K562 (cell line): ENCODE measurements at regions not wholly inside any gene's neighbourhood (a gene's known extent, or its start where the extent isn't known, plus 50 kb on each side); places are given as distances from the start of the nearest gene placed in this dataset.

Experiments
- BCL6 ChIP-seq: fragments of 250-450 bp; sonication (Bioruptor Pico); IDR thresholded peaks from 2 replicates; pipeline ENCODE4 v1.4.0; 2020
- BRD9 ChIP-seq: fragments of 450-650 bp; IDR thresholded peaks from 2 replicates; pipeline ENCODE4 v1.6.1; 2018; ENCODE audit warnings: low read depth; ENCODE audit not compliant: partially characterized antibody
- CBX3 ChIP-seq, 2 experiments: IDR thresholded peaks; 1 replicate in 1 of 2; 2 replicates in 1 of 2; pipeline ENCODE4 v1.6.1; 2012; ENCODE audit warnings: inconsistent platforms in 2 of 2, low read length in 2 of 2, borderline replicate concordance in 1 of 2, control low read depth in 1 of 2
- CC2D1A ChIP-seq: fragments of 450-650 bp; IDR thresholded peaks from 2 replicates; pipeline ENCODE4 v1.6.1; 2017; ENCODE audit warnings: mild to moderate bottlenecking
- EP400 ChIP-seq: fragments of 450-650 bp; IDR thresholded peaks from 2 replicates; pipeline ENCODE4 v1.6.1; 2017; ENCODE audit warnings: antibody characterized with exemption, mild to moderate bottlenecking, moderate library complexity
- HSF4 ChIP-seq: fragments of 250-450 bp; sonication (Bioruptor Pico); IDR thresholded peaks from 2 replicates; pipeline ENCODE4 v2.1.2; 2022; ENCODE audit warnings: mild to moderate bottlenecking, moderate library complexity, borderline replicate concordance
- IRF1 ChIP-seq: sonication (generic); formaldehyde crosslinking; IDR thresholded peaks from 2 replicates; pipeline ENCODE4 v1.8.0; 2022; ENCODE audit warnings: missing genetic modification reagents, mild to moderate bottlenecking, borderline replicate concordance
- IRF9 ChIP-seq: fragments of 450-650 bp; IDR thresholded peaks from 2 replicates; pipeline ENCODE4 v1.6.1; 2016; ENCODE audit warnings: missing biosample characterization, missing genetic modification characterization
- KAT7 ChIP-seq: sonication (generic); formaldehyde crosslinking; IDR thresholded peaks from 2 replicates; pipeline ENCODE4 v1.8.0; 2022; ENCODE audit warnings: missing genetic modification reagents, mild to moderate bottlenecking, borderline replicate concordance
- KAT8 ChIP-seq: fragments of 450-650 bp; IDR thresholded peaks from 2 replicates; pipeline ENCODE4 v1.6.1; 2016; ENCODE audit warnings: low read depth, mild to moderate bottlenecking
- SAFB2 ChIP-seq: fragments of 200-400 bp; formaldehyde crosslinking; IDR thresholded peaks from 2 replicates; pipeline ENCODE4 v1.6.1; 2018; ENCODE audit warnings: borderline replicate concordance, low read length, low read depth, moderate library complexity; ENCODE audit not compliant: severe bottlenecking
- SIX5 ChIP-seq, 2 experiments: IDR thresholded peaks; 2 replicates each; pipeline ENCODE4 v1.6.1; 2011; ENCODE audit warnings: low read length in 2 of 2, borderline replicate concordance in 1 of 2, low read depth in 1 of 2, mild to moderate bottlenecking in 1 of 2, moderate library complexity in 1 of 2; ENCODE audit not compliant: insufficient read depth in 1 of 2
- TCFL5 ChIP-seq: fragments of 250-450 bp; sonication (Bioruptor Pico); conservative IDR thresholded peaks from 2 replicates; pipeline ENCODE4 v1.6.1; 2021; ENCODE audit warnings: mild to moderate bottlenecking, moderate library complexity, matching md5 sums
- TFAP4 ChIP-seq: sonication (generic); formaldehyde crosslinking; IDR thresholded peaks from 2 replicates; pipeline ENCODE4 v1.8.0; 2022; ENCODE audit warnings: missing genetic modification reagents, mild to moderate bottlenecking, moderate library complexity, borderline replicate concordance
- ZNF24 ChIP-seq: fragments of 450-650 bp; IDR thresholded peaks from 2 replicates; pipeline ENCODE4 v1.6.1; 2016
- ZNF318 ChIP-seq, 2 experiments: fragments of 450-650 bp; IDR thresholded peaks; 2 replicates each; pipeline ENCODE4 v1.6.1; 2016; ENCODE audit warnings: mild to moderate bottlenecking in 2 of 2, borderline replicate concordance in 1 of 2, low read depth in 1 of 2, moderate library complexity in 1 of 2
- ZNF79 ChIP-seq: fragments of 250-450 bp; sonication (Bioruptor Pico); IDR thresholded peaks from 2 replicates; pipeline ENCODE4 v1.4.0; 2020; ENCODE audit warnings: low read depth, mild to moderate bottlenecking, moderate library complexity

GRCh38 chr2:157194097-157194688 is 63.3 kb upstream of the GALNT5 start (continued):
- no peak for TF ChIP-seq KAT7 (CRISPR knock-in tag)
- 0 out of 3 replicates have a peak, but pooled peaks of 1 of the 2 experiments have one; percentile 58 for TF ChIP-seq CBX3 (IDR thresholded peaks at IDR 0.05; ENCODE audit: borderline replicate concordance in 1 of 2, low read length in 2 of 2)
- peak; percentile 27 for TF ChIP-seq BRD9
- TF ChIP-seq HSF4 (CRISPR knock-in tag): no peak
- no peak for TF ChIP-seq EP400
- TF ChIP-seq TCFL5: no peak
- TF ChIP-seq IRF1 (CRISPR knock-in tag): no peak
- no peak for TF ChIP-seq SAFB2
- no peak for TF ChIP-seq ZNF24
- TF ChIP-seq IRF9 (tag): no peak
- TF ChIP-seq SIX5 (IDR thresholded peaks at IDR 0.05; ENCODE audit: borderline replicate concordance in 1 of 2, insufficient read depth in 1 of 2, low read depth in 1 of 2, low read length in 2 of 2): no peak
- TF ChIP-seq ZNF318 (IDR thresholded peaks at IDR 0.05; ENCODE audit: borderline replicate concordance in 1 of 2, low read depth in 1 of 2): no peak
- TF ChIP-seq CC2D1A: peak; percentile 29; the same call in 1 of the 2 replicates
- TF ChIP-seq TFAP4 (CRISPR knock-in tag): no peak
- no peak for TF ChIP-seq BCL6 (CRISPR knock-in tag)
- TF ChIP-seq KAT8: peak; percentile 57; the same call in 1 of the 2 replicates
- TF ChIP-seq ZNF79 (CRISPR knock-in tag): no peak
